Activated CD4-positive, alpha-beta memory T cell treated with anti-CD3 and anti-CD28 coated beads for 36 hours (primary cell): ENCODE measurements at regions not wholly inside any gene's neighbourhood (a gene's known extent, or its start where the extent isn't known, plus 50 kb on each side); places are given as distances from the start of the nearest gene placed in this dataset.

Experiments used
- CTCF ChIA-PET: fragments of 350-600 bp; sonication (Branson Sonifier 250); formaldehyde crosslinking; loops from one replicate; lab custom pipeline; 2021; ENCODE audit warnings: antibody characterized with exemption, inconsistent platforms; lab: Charles Lee
- POLR2A ChIA-PET: fragments of 350-600 bp; sonication (Branson Sonifier 250); formaldehyde crosslinking; loops from one replicate; lab custom pipeline; 2021; ENCODE audit warnings: antibody characterized with exemption; lab: Charles Lee
- DNase-seq: peaks from one replicate; pipeline ENCODE4 v3.0.0-alpha.2; 2020
- H3K27ac Mint-ChIP-seq: one replicate; pipeline ENCODE4 v1.8.0; 2021; ENCODE audit warnings: mixed read lengths
- H3K27me3 Mint-ChIP-seq: one replicate; pipeline ENCODE4 v1.8.0; 2021; ENCODE audit warnings: mixed read lengths
- H3K36me3 Mint-ChIP-seq: one replicate; pipeline ENCODE4 v1.8.0; 2021; ENCODE audit warnings: mixed read lengths
- H3K4me1 Mint-ChIP-seq: one replicate; pipeline ENCODE4 v1.8.0; 2021; ENCODE audit warnings: low read depth, mixed read lengths
- H3K4me3 Mint-ChIP-seq: one replicate; pipeline ENCODE4 v1.8.0; 2021; ENCODE audit warnings: mild to moderate bottlenecking, mixed read lengths
- H3K9me3 Mint-ChIP-seq: one replicate; pipeline ENCODE4 v1.8.0; 2021; ENCODE audit warnings: mixed read lengths
- intact Hi-C: fragments of 100-400 bp; cut with micrococcal nuclease; formaldehyde crosslinking; loops from one replicate; pipeline ENCODE4 v1.15.1; 2023

GRCh38 chr2:126995621-126996377 lies 97.1 kb downstream of the TEX51 start:
- Mint-ChIP-seq H3K4me1 (peaks cover 1% of the 10 kb centered on the region), H3K9me3 (no peaks in the 10 kb centered on the region), H3K27ac (no peak overlapping the region), H3K4me3 (no peak overlapping the region), H3K27me3 (peaks cover 4% of the 10 kb centered on the region), H3K36me3 (no peaks in the 10 kb centered on the region)
- ChIA-PET POLR2A (no interaction called here), CTCF (interaction anchor here (1.4 kb wide), 1 partner anchor 54 kb away, joined by 4 read pairs; no protein-coding TSS in a partner anchor)
- intact Hi-C loops: no loop called here
- DNase-seq: no peak

DNA sequence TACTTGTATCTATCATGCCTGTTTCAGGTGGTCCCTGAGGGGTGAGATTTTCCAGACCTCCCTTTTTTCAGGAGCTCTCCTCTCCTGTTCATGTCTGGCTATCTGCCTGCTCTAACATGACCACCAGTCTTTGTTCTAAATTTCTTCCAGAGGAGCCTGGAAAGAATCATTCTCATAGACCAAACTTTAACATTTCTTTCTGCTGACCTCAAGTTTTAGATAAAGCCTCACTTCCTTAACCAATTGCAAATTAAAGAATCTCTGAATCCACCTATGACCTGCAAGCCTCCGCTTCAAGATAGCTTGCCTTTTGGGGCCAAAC lies 97.6 kb downstream of the TEX51 start:
- Mint-ChIP-seq H3K36me3 (no peaks in the 10 kb centered on the region), H3K9me3 (no peaks in the 10 kb centered on the region), H3K4me3 (no peak overlapping the region), H3K27ac (no peak overlapping the region), H3K4me1 (peaks cover 4% of the 10 kb centered on the region), H3K27me3 (peaks cover 3% of the 10 kb centered on the region)
- POLR2A ChIA-PET: no interaction called here
- no peak for DNase-seq
- CTCF ChIA-PET: interaction anchor here (1.4 kb wide), 1 partner anchor 54 kb away, joined by 4 read pairs; no protein-coding TSS in a partner anchor
- intact Hi-C loops: no loop called here
